Neural crest cell (in vitro differentiated cells): ENCODE measurements at regions not wholly inside any gene's neighbourhood (a gene's known extent, or its start where the extent isn't known, plus 50 kb on each side); places are given as distances from the start of the nearest gene placed in this dataset.

Experiments used
- DNase-seq: peaks from one replicate; pipeline ENCODE4 v3.0.0; 2021; ENCODE audit warnings: low read depth, mixed read lengths, low spot score
- H3K27ac Mint-ChIP-seq: one replicate; pipeline ENCODE4 v1.8.0; 2021; ENCODE audit warnings: mild to moderate bottlenecking, mixed read lengths; ENCODE audit not compliant: unreplicated experiment
- H3K27me3 Mint-ChIP-seq: 2 replicates; pipeline ENCODE4 v1.8.0; 2021; ENCODE audit warnings: low read depth, mild to moderate bottlenecking, mixed read lengths
- H3K36me3 Mint-ChIP-seq: 2 replicates; pipeline ENCODE4 v1.8.0; 2021; ENCODE audit warnings: low read depth, mild to moderate bottlenecking, mixed read lengths
- H3K4me1 Mint-ChIP-seq: 2 replicates; pipeline ENCODE4 v1.8.0; 2021; ENCODE audit warnings: mixed read lengths
- H3K4me3 Mint-ChIP-seq: one replicate; pipeline ENCODE4 v1.8.0; 2021; ENCODE audit warnings: mild to moderate bottlenecking, mixed read lengths
- H3K9me3 Mint-ChIP-seq: 2 replicates; pipeline ENCODE4 v1.8.0; 2021; ENCODE audit warnings: mixed read lengths
- TF ChIP-seq, protein P1 (sequence below): fragments of 200-600 bp; sonication (generic); conservative IDR thresholded peaks from 2 replicates; pipeline ENCODE4 v1.5.0; 2021; ENCODE audit warnings: antibody characterized with exemption, mild to moderate bottlenecking

DNA sequence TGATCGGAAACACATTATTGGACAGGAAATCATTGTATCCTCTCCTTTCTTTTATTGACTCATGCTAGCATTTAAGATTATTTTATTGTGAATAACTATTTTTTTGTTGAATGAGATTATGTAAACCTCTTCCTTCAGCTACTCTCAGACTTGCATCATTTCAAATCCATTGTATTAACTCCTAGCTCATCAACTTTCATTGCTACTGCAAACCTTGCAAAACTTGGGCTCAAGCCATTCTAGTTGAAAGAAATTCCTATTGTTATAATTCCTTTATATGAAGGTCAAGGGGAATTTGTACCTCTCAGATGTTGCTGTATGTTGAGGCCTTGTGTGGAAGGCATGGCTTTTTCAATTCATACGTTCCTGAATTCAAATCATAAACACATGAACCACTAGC lies 1764.6 kb downstream of the SUCLG1 start:
- Mint-ChIP-seq H3K4me1 (no peaks in the 10 kb centered on the region), H3K4me3 (no peak overlapping the region), H3K27ac (no peak overlapping the region), H3K9me3 (peaks cover 4% of the 10 kb centered on the region), H3K27me3 (no peaks in the 10 kb centered on the region), H3K36me3 (peaks cover 3% of the 10 kb centered on the region)
- TF ChIP-seq, protein P1, sequence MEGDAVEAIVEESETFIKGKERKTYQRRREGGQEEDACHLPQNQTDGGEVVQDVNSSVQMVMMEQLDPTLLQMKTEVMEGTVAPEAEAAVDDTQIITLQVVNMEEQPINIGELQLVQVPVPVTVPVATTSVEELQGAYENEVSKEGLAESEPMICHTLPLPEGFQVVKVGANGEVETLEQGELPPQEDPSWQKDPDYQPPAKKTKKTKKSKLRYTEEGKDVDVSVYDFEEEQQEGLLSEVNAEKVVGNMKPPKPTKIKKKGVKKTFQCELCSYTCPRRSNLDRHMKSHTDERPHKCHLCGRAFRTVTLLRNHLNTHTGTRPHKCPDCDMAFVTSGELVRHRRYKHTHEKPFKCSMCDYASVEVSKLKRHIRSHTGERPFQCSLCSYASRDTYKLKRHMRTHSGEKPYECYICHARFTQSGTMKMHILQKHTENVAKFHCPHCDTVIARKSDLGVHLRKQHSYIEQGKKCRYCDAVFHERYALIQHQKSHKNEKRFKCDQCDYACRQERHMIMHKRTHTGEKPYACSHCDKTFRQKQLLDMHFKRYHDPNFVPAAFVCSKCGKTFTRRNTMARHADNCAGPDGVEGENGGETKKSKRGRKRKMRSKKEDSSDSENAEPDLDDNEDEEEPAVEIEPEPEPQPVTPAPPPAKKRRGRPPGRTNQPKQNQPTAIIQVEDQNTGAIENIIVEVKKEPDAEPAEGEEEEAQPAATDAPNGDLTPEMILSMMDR = no peak
- DNase-seq = no peak

DNA sequence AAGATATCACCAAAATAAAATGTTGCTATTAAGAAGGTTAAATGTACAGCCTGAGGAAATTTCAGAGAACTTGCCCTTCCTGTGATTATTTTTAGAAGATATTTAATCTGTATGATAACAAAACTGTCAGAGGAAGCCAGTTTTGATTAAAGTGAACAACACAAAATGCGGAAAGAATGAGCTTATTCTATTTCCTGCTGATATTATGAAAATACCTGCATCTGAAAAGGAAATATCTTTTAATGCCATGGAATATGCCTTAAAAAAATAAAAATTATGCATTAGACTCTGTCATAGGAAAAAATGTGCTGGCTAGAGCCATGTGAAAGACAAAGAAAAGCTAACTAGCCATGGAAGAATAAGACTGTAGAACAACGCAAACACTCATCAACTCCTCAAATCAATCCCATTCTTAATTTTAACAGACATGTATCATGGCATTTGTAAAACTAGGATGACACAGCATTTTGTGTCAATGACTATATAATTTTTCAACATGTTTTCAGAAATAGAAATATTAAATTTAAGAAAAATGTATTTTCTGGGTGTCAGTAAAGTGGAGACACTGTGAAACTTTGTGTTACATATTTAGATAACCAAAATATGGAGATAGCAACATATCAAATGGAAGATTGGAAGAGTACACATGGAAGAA lies 1768.2 kb downstream of the SUCLG1 start:
- H3K4me1 Mint-ChIP-seq = no peaks in the 10 kb centered on the region
- DNase-seq = no peak
- H3K4me3 Mint-ChIP-seq = no peak overlapping the region
- H3K27me3 Mint-ChIP-seq = no peaks in the 10 kb centered on the region
- no peak overlapping the region for H3K27ac Mint-ChIP-seq
- TF ChIP-seq, protein P1 = no peak
- peaks cover 4% of the 10 kb centered on the region for H3K9me3 Mint-ChIP-seq
- peaks cover 3% of the 10 kb centered on the region for H3K36me3 Mint-ChIP-seq

DNA sequence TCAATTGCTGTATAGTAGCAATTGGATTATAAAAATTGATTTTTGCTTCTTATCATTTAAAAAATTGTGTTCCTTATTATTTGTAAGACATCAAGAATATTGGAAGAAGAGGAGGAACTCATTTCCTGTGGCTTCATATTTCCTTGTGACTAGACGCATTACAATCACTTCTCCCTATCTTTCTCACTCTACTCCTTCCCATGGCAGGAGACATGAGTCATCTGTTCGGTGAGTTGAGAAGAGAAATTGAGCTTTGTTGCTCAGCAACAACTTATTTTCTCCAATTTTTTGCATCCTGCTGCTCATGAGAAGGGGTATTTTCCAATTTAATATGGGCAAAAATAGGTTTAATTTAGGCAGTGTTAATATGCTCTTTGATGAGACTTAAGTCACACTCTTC lies 1783.9 kb downstream of the SUCLG1 start:
- TF ChIP-seq, protein P1 = no peak
- H3K36me3 Mint-ChIP-seq = no peaks in the 10 kb centered on the region
- DNase-seq = no peak
- no peak overlapping the region for H3K4me3 Mint-ChIP-seq
- H3K9me3 Mint-ChIP-seq = peaks cover 5% of the 10 kb centered on the region
- H3K27ac Mint-ChIP-seq = no peak overlapping the region
- no peaks in the 10 kb centered on the region for H3K27me3 Mint-ChIP-seq
- no peaks in the 10 kb centered on the region for H3K4me1 Mint-ChIP-seq

DNA sequence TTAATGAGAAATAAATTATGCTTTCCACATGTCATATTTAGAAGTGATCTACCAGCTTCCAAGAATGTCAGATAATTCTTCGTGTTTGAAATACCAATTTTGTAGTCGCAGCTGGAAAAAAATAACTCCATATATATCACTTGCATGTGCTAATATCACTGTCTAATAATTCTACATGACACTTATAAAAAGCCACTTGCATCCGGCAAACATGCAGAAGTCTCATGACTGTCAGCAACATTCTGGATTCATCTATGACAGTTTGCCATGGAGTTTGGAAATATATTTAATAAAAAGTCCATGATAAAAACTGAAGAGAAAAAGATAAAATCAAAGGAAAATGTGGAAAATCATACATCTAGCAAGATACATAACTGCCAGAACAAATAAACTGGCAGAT lies 1784.4 kb downstream of the SUCLG1 start:
- H3K36me3 Mint-ChIP-seq = no peaks in the 10 kb centered on the region
- H3K4me3 Mint-ChIP-seq = no peak overlapping the region
- no peaks in the 10 kb centered on the region for H3K4me1 Mint-ChIP-seq
- no peak overlapping the region for H3K27ac Mint-ChIP-seq
- H3K9me3 Mint-ChIP-seq = peaks cover 5% of the 10 kb centered on the region
- TF ChIP-seq, protein P1 = no peak
- no peaks in the 10 kb centered on the region for H3K27me3 Mint-ChIP-seq
- DNase-seq = no peak

DNA sequence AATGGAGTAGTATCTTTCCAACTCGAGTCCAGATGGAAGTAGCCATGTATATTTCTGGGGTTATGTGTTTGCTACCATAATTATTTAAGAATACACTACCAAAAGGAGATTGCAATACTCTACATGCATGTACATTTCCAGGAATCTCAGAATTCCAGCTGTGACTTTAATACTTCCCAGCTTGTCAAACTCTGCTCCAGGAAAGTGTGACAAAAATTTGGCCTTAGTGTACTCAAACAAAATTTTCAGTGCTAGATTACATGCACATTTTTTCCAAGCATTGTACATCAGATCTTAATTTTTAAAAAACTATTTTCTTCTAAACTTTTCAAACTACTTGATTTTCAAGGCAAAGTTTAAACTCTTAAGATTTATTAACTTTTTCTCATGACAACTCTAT lies 1791.6 kb downstream of the SUCLG1 start:
- Mint-ChIP-seq H3K27me3 (no peaks in the 10 kb centered on the region), H3K27ac (no peak overlapping the region), H3K4me3 (no peak overlapping the region), H3K4me1 (no peaks in the 10 kb centered on the region), H3K36me3 (no peaks in the 10 kb centered on the region), H3K9me3 (no peaks in the 10 kb centered on the region)
- DNase-seq = no peak
- TF ChIP-seq, protein P1 = no peak
